Subcutaneous abdominal adipose tissue (tissue), 5 donors: ENCODE measurements at regions not wholly inside any gene's neighbourhood (a gene's known extent, or its start where the extent isn't known, plus 50 kb on each side); places are given as distances from the start of the nearest gene placed in this dataset.

ENCODE experiments used
- H3K27ac ChIP-seq: one replicate; pipeline ENCODE4 v1.7.0; 2013; ENCODE audit warnings: low read depth, mild to moderate bottlenecking, inconsistent platforms, low read length, moderate library complexity
- H3K27me3 ChIP-seq, 5 donors: one replicate each; pipeline ENCODE4 v1.7.0; 2013; ENCODE audit warnings: low read length in 5 of 5, inconsistent platforms in 1 of 5; ENCODE audit not compliant: control insufficient read depth in 5 of 5, insufficient read depth in 4 of 5
- H3K36me3 ChIP-seq, 5 donors: one replicate each; pipeline ENCODE4 v1.7.0; 2013; ENCODE audit warnings: low read length in 5 of 5; ENCODE audit not compliant: control insufficient read depth in 5 of 5, insufficient read depth in 5 of 5
- H3K4me1 ChIP-seq, 5 donors: one replicate each; pipeline ENCODE4 v1.7.0; 2013; ENCODE audit warnings: low read length in 5 of 5, mild to moderate bottlenecking in 3 of 5, moderate library complexity in 1 of 5; ENCODE audit not compliant: control insufficient read depth in 5 of 5, insufficient read depth in 5 of 5
- H3K4me3 ChIP-seq, 5 donors: one replicate each; pipeline ENCODE4 v1.7.0; 2013; ENCODE audit warnings: low read length in 5 of 5, low read depth in 1 of 5
- H3K9ac ChIP-seq, 5 donors: one replicate each; pipeline ENCODE4 v1.7.0; 2013; ENCODE audit warnings: low read length in 5 of 5, mild to moderate bottlenecking in 4 of 5, moderate library complexity in 3 of 5
- H3K9me3 ChIP-seq, 5 donors: one replicate each; pipeline ENCODE4 v1.7.0; 2013; ENCODE audit warnings: low read length in 5 of 5; ENCODE audit not compliant: control insufficient read depth in 5 of 5
- donor health status: healthy.
- donor health status: healthy.
- donor health status: healthy.
- donor health status: healthy.
- donor health status: healthy.

GRCh38 chr11:112553205-112553731, 292.6 kb upstream of the PLET1 start:
- Histone ChIP-seq H3K27me3 (peaks cover 0 to 3% (median 0%) of the 10 kb centered on the region in 5 donors), H3K4me3 (no peak overlapping the region), H3K9me3 (no peaks in the 10 kb centered on the region), H3K27ac (no peak overlapping the region), H3K4me1 (no peaks in the 10 kb centered on the region), H3K36me3 (no peaks in the 10 kb centered on the region), H3K9ac (no peak overlapping the region)

DNA sequence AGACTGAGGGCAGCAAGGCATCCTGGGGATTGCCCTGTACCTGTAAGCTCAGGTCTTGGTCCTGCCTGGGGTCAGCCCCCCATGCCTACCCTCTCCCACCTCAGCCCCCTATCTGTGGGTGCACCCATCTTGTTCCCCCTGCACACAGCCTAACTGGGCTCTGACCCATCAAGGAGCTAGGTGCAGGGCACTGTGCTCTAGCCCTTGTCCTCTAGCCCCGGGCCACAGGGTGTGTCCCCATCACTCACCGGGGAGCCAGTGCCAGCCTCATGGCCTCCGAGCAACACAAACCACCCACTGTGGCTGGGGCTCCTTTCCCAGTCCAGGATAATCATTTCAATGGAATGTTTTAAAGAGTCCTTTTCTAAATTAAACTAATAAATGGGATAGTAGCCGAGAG, 293.9 kb upstream of the PLET1 start:
- Histone ChIP-seq H3K27me3 (peaks cover 0 to 3% (median 0%) of the 10 kb centered on the region in 5 donors), H3K27ac (no peak overlapping the region), H3K9me3 (no peaks in the 10 kb centered on the region), H3K4me1 (no peaks in the 10 kb centered on the region), H3K4me3 (no peak overlapping the region), H3K36me3 (no peaks in the 10 kb centered on the region), H3K9ac (no peak overlapping the region)

- no peaks in the 10 kb centered on the region for H3K36me3 ChIP-seq
- no peak overlapping the region for H3K27ac ChIP-seq
- H3K4me3 ChIP-seq: no peak overlapping the region
- no peaks in the 10 kb centered on the region for H3K9me3 ChIP-seq
- H3K27me3 ChIP-seq: peaks cover 0 to 3% (median 0%) of the 10 kb centered on the region in 5 donors
- no peaks in the 10 kb centered on the region for H3K4me1 ChIP-seq
- no peak overlapping the region for H3K9ac ChIP-seq
Measured at GRCh38 chr11:112555491-112556364, 295.1 kb upstream of the PLET1 start.

DNA sequence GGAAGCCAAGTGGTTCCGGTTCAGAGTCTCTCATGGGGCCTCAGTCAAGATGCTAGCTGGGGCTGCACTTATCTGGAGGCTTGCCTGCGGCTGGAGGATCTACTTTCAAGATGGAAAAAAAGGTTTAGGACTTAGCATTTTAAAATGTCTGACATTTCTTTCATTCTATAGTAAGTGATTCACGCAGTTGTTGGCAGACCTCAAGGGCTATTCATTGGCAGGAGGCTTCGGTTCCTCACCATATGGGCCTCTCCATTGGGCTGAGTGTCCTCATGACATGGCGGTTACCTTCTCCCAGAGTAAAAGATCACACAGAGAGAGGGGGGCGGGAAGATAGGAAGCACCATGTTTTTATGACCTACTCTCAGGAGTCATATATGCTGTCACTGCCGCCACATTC, 298.0 kb upstream of the PLET1 start:
- H3K27me3 ChIP-seq: peaks cover 0 to 3% (median 0%) of the 10 kb centered on the region in 5 donors
- no peak overlapping the region for H3K27ac ChIP-seq
- no peak overlapping the region for H3K4me3 ChIP-seq
- no peaks in the 10 kb centered on the region for H3K36me3 ChIP-seq
- H3K4me1 ChIP-seq: no peaks in the 10 kb centered on the region
- H3K9ac ChIP-seq: no peak overlapping the region
- no peaks in the 10 kb centered on the region for H3K9me3 ChIP-seq

DNA sequence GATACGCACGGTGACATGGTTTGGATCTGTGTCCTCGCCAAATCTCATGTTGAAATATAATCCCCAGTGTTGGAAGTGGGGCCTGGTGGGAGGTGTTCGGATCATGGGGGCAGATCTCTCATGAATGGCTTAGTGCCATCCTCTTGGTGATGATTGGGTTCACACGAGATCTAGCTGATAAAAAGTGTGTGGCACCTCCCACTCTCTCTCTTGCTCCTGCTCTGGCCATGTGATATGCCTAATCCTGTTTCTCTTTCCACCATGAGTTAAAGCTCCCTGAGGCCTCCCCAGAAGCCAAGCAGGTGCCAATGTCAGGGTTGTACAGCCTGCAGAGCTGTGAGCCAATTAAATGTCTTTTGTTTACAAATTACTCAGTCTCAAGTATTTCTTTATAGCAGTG, 303.1 kb upstream of the PLET1 start:
- H3K9ac ChIP-seq: no peak overlapping the region
- peaks cover 0 to 4% (median 0%) of the 10 kb centered on the region in 5 donors for H3K9me3 ChIP-seq
- H3K27ac ChIP-seq: no peak overlapping the region
- no peak overlapping the region for H3K4me3 ChIP-seq
- H3K4me1 ChIP-seq: peaks cover 0 to 7% (median 0%) of the 10 kb centered on the region in 5 donors
- no peaks in the 10 kb centered on the region for H3K36me3 ChIP-seq
- H3K27me3 ChIP-seq: no peaks in the 10 kb centered on the region

- Histone ChIP-seq H3K9ac (no peak overlapping the region), H3K27ac (no peak overlapping the region), H3K9me3 (peaks cover 0 to 4% (median 0%) of the 10 kb centered on the region in 5 donors)
Measured at GRCh38 chr11:112564228-112564955, 303.7 kb upstream of the PLET1 start.

DNA sequence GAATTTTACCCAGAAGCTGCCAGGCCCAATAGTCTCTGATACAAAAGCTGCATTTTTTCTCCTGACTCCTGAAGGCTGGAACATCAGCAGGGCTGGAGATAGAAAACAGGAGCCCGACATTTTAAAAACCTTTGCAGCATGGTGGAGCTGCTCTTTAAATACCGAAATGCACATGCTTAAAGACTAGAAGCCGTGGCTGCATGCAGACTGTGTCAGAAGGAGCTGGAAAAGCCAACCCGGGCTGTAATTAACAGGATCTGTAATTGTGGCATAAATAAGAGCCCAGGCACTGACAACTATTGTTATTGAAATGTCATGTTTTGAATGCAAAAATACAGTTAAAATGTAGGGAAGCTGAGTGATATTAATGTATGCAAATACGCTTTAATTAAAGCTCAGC, 304.9 kb upstream of the PLET1 start:
- H3K36me3 ChIP-seq: no peaks in the 10 kb centered on the region
- H3K9me3 ChIP-seq: peaks cover 0 to 4% (median 0%) of the 10 kb centered on the region in 5 donors
- no peak overlapping the region for H3K27ac ChIP-seq
- peaks cover 0 to 7% (median 0%) of the 10 kb centered on the region in 5 donors for H3K4me1 ChIP-seq
- no peak overlapping the region for H3K4me3 ChIP-seq
- peaks cover 0 to 4% (median 0%) of the 10 kb centered on the region in 5 donors for H3K27me3 ChIP-seq
- no peak overlapping the region for H3K9ac ChIP-seq

More at GRCh38 chr11:112564228-112564955, 303.7 kb upstream of the PLET1 start:
- no peaks in the 10 kb centered on the region for H3K27me3 ChIP-seq
- no peaks in the 10 kb centered on the region for H3K36me3 ChIP-seq
- peak overlapping the region in 1 of 5 donors; percentile 10 for H3K4me3 ChIP-seq
- H3K4me1 ChIP-seq: peaks cover 0 to 7% (median 0%) of the 10 kb centered on the region in 5 donors

DNA sequence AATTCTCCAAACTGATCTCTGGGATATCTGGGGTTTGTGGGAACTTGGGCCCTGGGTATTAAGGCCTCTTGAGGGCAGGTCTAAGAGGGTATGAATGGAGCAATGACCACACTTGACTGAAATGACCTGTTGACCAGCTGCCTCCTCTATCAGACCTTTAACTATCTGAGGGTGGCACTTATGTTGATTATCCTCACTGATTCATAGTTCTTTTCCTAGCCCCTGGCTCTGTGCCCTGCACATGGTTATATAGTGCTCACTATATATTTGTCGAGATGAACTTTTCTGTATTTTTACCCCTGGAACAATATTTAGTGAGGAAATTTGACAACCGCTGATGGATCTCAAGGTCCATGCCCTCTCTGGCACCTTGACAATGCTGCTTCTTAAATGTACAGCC, 305.5 kb upstream of the PLET1 start:
- Histone ChIP-seq H3K36me3 (no peaks in the 10 kb centered on the region), H3K9ac (no peak overlapping the region), H3K4me3 (no peak overlapping the region), H3K9me3 (peaks cover 0 to 4% (median 0%) of the 10 kb centered on the region in 5 donors), H3K27me3 (peaks cover 0 to 7% (median 0%) of the 10 kb centered on the region in 5 donors), H3K27ac (no peak overlapping the region), H3K4me1 (peaks cover 0 to 7% (median 0%) of the 10 kb centered on the region in 5 donors)

- no peaks in the 10 kb centered on the region for H3K36me3 ChIP-seq
- H3K27ac ChIP-seq: no peak overlapping the region
- peaks cover 0 to 4% (median 0%) of the 10 kb centered on the region in 5 donors for H3K9me3 ChIP-seq
- peaks cover 0 to 7% (median 0%) of the 10 kb centered on the region in 5 donors for H3K27me3 ChIP-seq
- no peak overlapping the region for H3K4me3 ChIP-seq
- H3K4me1 ChIP-seq: no peaks in the 10 kb centered on the region
- H3K9ac ChIP-seq: no peak overlapping the region
Measured at GRCh38 chr11:112570333-112570732, 309.7 kb upstream of the PLET1 start.

DNA sequence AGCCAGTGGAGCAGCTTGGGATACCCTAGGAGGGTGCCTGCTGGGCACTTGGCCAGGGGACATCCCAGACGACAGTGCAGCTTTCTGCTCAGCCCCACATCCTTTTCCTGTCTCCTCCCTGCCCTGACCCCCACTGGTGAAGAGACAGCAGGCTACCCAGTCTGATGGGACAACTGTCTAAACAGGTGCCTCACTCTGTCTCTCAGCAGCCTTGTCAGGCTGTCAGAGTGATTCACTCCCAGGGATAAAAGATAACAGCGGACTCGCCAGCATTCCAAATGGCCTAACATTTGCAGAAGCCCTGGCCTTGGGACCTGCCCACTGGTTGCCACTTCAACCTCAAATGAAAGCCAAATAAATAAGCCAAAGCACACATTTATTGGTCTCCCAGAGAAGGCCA, 318.6 kb upstream of the PLET1 start:
- no peak overlapping the region for H3K27ac ChIP-seq
- H3K4me3 ChIP-seq: no peak overlapping the region
- H3K27me3 ChIP-seq: peaks cover 0 to 3% (median 0%) of the 10 kb centered on the region in 5 donors
- no peaks in the 10 kb centered on the region for H3K9me3 ChIP-seq
- H3K4me1 ChIP-seq: no peaks in the 10 kb centered on the region
- H3K36me3 ChIP-seq: no peaks in the 10 kb centered on the region
- no peak overlapping the region for H3K9ac ChIP-seq
